Muscle of arm (tissue), 1 donor: ENCODE measurements at regions not wholly inside any gene's neighbourhood (a gene's known extent, or its start where the extent isn't known, plus 50 kb on each side); places are given as distances from the start of the nearest gene placed in this dataset.
"Not testable (repeated sequence)": the region's sequence is repeated elsewhere in the genome, so short reads cannot be mapped to it uniquely, and the experiment has no call there.

Source experiments
- DNase-seq: peaks from one replicate; pipeline ENCODE4 v3.0.0-alpha.2; 2013

GRCh38 chr6:105537981-105538578, 135.2 kb upstream of the PREP start:
- DNase-seq = no peak

- DNase-seq = peak; percentile 23
These were observed 134.1 kb upstream of the PREP start for GRCh38 chr6:105536961-105537360.

- DNase-seq = no peak
These were observed 130.4 kb upstream of the PREP start for GRCh38 chr6:105533301-105533700.

GRCh38 chr6:105526225-105526872, 123.5 kb upstream of the PREP start:
- no peak for DNase-seq

- no peak for DNase-seq
These were observed 119.9 kb upstream of the PREP start for GRCh38 chr6:105522626-105523322.

GRCh38 chr6:105519954-105520353, 117.1 kb upstream of the PREP start:
- DNase-seq = no peak

GRCh38 chr6:105518993-105519392, 116.1 kb upstream of the PREP start:
- not testable (repeated sequence) for DNase-seq

GRCh38 chr6:105515054-105515453, 112.2 kb upstream of the PREP start:
- DNase-seq = no peak

- DNase-seq = no peak
These were observed 111.4 kb upstream of the PREP start for GRCh38 chr6:105514306-105514705.

GRCh38 chr6:105511639-105512038, 108.8 kb upstream of the PREP start:
- DNase-seq = no peak

- DNase-seq = no peak
These were observed 107.9 kb upstream of the PREP start for GRCh38 chr6:105510746-105511145.

GRCh38 chr6:105509506-105510331, 106.8 kb upstream of the PREP start:
- no peak for DNase-seq

GRCh38 chr6:105507811-105508210, 104.9 kb upstream of the PREP start:
- no peak for DNase-seq

- DNase-seq = no peak
These were observed 101.8 kb upstream of the PREP start for GRCh38 chr6:105504706-105505105.

GRCh38 chr6:105503641-105504040, 100.8 kb upstream of the PREP start:
- no peak for DNase-seq

- DNase-seq = no peak
These were observed 99.0 kb upstream of the PREP start for GRCh38 chr6:105501826-105502344.

- DNase-seq = no peak
These were observed 98.4 kb upstream of the PREP start for GRCh38 chr6:105501246-105501645.

GRCh38 chr6:105500693-105501092, 97.8 kb upstream of the PREP start:
- no peak for DNase-seq

GRCh38 chr6:105499931-105500330, 97.0 kb upstream of the PREP start:
- no peak for DNase-seq

- DNase-seq = no peak
These were observed 96.4 kb upstream of the PREP start for GRCh38 chr6:105499136-105499870.

- DNase-seq = no peak
These were observed 94.7 kb upstream of the PREP start for GRCh38 chr6:105497549-105497948.
